HL-60/S4 treated with retinoic acid at 250 ng/mL for 4 days and 3 days (cell line): ENCODE measurements at regions not wholly inside any gene's neighbourhood (a gene's known extent, or its start where the extent isn't known, plus 50 kb on each side); places are given as distances from the start of the nearest gene placed in this dataset.

Experiments used
- in situ Hi-C: fragments of 300-500 bp; cut with MboI; formaldehyde crosslinking; loops from 2 replicates; pipeline ENCODE4 v1.7.0; 2022; ENCODE audit warnings: low sequenced_read_pairs

GRCh38 chr7:32152576-32152975 is 82.4 kb upstream of the PDE1C start:
- in situ Hi-C loops, result no loop called here

DNA sequence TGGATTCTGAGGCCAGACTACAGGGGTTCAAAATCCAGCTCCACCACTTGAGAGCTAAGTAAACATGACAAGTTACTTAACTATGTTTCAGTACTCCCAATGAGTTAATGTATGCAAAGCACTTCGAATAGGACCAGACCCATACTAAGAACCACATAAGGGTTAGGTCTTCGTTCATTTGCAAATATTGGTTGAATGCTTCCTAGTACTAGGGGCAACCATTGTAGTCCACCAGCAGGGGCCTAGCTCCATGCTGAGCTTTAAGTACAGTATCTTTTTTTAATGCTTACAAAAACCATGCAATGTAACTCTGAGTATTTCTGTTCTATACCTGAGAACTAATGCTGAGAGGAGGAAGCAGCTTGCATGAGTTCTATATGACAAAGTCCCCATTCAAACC is 80.4 kb upstream of the PDE1C start:
- in situ Hi-C loops, result no loop called here

DNA sequence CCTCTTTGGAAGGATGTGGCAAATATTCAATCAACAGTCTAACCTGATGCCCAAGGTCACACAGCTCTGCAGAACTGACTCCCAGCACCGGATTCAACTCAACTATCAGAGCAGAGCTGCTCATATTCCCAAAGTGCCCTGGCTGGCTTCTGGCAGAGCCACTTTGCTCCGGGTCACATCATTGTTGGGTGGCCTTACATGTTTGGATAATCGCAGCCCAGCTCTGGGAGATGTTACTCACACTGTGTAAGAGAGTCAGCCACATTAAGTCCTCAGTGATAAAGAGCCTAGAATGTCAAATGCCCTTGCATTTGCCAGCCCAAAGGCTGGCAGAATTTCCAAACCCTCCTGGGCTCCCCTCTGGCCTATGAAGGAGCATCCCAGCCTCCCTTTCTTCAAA is 79.8 kb upstream of the PDE1C start:
- in situ Hi-C loops, result no loop called here

DNA sequence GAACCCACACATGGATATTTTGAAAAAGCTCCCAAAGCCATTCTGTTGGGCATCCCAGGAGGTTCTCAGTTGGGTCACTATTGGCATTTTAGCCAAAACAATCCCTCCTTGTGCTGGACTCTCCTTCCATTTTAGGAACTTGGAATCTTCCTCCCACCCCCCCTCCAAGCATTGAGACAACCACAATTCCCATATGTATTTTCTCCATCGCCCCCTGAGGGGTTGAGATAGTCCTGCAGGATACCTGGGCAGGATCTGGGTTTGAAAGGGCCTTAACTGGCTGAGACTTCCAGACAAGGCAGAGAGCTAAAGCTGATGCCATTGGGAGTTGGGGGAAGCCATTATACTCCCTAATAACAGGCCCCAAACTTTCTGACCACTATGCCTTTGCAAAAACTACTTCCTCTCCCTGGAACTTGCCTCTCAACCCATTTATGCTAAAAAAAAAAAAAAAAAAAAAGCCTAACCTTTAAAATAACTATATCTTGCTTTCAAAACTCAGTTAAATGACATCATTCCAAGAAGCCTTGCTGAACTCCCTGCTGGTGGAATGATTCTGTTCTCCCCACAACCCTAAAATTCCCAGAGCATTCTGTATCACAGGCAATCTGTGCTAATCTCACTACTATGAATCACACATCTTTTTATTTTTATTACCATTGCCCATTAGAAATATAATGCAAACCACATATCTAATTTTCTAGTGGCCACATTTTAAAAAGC is 77.5 kb upstream of the PDE1C start:
- in situ Hi-C loops, result no loop called here

DNA sequence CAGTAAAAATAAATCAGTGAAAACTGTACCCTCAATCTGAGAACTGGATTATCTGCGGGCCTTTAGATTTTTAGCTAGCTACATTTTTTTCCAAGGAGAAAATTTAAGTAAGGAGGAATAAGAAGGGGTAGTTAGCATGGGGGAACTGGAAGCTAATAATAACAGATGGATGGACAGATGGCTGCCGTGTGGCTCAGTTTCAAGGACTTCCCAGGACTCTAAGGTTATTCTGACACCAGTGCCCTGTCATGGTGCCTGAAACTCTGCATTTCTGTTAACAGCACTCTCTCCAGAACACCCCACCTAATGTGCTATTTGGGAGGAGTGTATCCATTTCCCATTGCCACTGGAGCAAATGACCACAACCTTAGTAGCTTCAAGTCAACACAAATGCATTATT is 75.7 kb upstream of the PDE1C start:
- in situ Hi-C loops, result no loop called here

- in situ Hi-C loops, result no loop called here
Measured at GRCh38 chr7:32144676-32145075, 74.5 kb upstream of the PDE1C start.

DNA sequence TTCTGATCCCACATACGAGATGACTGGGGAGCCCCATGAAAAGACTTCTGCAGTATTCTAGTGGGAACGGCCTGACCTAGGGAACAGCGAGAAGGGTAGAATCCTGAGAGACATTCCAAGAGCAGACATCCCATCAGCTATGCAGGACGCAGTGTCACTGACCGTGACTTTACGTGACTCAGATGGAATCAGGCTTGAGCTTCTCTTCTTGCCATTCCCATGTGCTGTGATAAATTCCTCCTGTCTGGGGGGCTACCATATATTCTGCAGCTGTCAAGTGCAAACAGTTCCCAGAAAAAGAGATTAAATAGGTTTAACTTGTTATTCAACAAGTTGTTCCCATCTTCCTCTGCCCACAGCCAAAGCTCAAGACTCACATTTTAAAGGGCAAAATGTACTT is 73.1 kb upstream of the PDE1C start:
- in situ Hi-C loops, result no loop called here

DNA sequence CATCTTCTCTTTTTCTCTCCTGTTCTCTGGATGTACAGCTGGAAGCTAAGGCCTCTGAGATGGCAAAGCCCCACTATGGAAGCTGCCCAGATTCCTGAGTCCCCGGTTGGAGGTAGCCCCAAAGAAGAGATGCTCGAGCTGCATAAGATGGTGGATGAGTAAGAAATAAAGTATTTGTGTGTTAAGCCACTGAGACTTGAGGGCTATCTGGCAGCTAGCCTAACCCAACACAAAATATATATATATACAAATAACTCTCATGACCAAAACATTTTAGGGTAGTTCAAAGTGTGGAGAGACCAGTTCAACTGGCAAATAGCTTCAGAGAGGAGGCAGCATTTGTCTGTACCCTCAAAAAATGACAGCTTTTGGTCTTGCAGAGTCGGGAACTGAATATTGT is 72.4 kb upstream of the PDE1C start:
- in situ Hi-C loops, result no loop called here

- in situ Hi-C loops, result no loop called here
Measured at GRCh38 chr7:32140210-32140939, 70.2 kb upstream of the PDE1C start.

- in situ Hi-C loops, result no loop called here
Measured at GRCh38 chr7:32137059-32137458, 66.9 kb upstream of the PDE1C start.

DNA sequence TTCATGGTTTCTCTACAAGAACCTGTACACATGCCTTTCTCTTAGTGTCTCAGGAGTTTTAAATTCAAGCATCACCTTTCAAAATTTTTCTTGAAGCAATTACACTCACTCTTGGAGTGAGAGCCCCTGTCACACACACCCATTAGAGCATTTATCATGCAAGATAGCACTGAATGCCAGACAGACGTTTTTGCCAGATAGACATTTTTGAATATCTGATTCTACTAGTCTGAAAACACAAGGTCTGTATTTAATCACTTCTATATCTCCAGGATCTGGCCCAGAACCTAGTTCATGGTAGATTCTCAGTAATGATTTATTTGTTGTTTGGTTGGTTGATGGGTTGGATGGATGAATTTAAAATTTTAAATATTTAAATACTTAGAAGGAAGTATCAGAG is 60.9 kb upstream of the PDE1C start:
- in situ Hi-C loops, result no loop called here

DNA sequence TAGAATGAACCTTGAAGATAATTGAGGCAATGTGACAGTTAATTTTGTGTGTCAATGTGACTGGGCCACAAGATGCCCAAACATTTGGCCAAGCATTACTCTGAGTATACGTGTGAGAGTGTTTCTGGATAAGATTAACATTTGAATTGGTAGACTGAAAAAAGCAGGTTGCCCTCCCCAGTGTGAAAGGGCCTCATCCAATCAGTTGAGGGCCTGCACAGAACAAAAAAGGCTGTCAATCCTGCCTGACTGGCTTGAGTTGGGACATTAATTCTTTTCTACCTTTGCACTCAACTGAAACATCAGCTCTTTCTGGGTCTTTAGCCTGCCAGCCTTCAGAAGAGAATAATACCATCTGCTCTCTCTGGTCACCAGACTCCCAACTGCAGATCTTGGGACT is 56.6 kb upstream of the PDE1C start:
- in situ Hi-C loops, result no loop called here
